Trophoblast cell (in vitro differentiated cells and primary cell): ENCODE measurements at regions not wholly inside any gene's neighbourhood (a gene's known extent, or its start where the extent isn't known, plus 50 kb on each side); places are given as distances from the start of the nearest gene placed in this dataset.

ENCODE experiments used
- DNase-seq, 2 donors: peaks; one replicate each; pipeline ENCODE4 v3.0.0-alpha.2; 2016
- H2AFZ ChIP-seq: 2 replicates; pipeline ENCODE4 v1.6.1; 2013; ENCODE audit warnings: low read length, moderate library complexity, mild to moderate bottlenecking; ENCODE audit not compliant: insufficient read depth, poor library complexity
- H2AK5ac ChIP-seq: 2 replicates; pipeline ENCODE4 v1.6.1; 2013; ENCODE audit warnings: mild to moderate bottlenecking, low read length
- H2BK120ac ChIP-seq: 2 replicates; pipeline ENCODE4 v1.6.1; 2013; ENCODE audit warnings: low read length, mild to moderate bottlenecking, moderate library complexity; ENCODE audit not compliant: insufficient read depth, poor library complexity
- H2BK12ac ChIP-seq: 2 replicates; pipeline ENCODE4 v1.6.1; 2013; ENCODE audit warnings: mild to moderate bottlenecking, low read length, moderate library complexity
- H2BK5ac ChIP-seq: 2 replicates; pipeline ENCODE4 v1.6.1; 2013; ENCODE audit warnings: low read length, low read depth, moderate library complexity, mild to moderate bottlenecking; ENCODE audit not compliant: poor library complexity
- H3K14ac ChIP-seq: 2 replicates; pipeline ENCODE4 v1.6.1; 2013; ENCODE audit warnings: mild to moderate bottlenecking, low read length
- H3K18ac ChIP-seq: 2 replicates; pipeline ENCODE4 v1.6.1; 2013; ENCODE audit warnings: mild to moderate bottlenecking, low read length
- H3K23ac ChIP-seq: 2 replicates; pipeline ENCODE4 v1.6.1; 2013; ENCODE audit warnings: low read length
- H3K27ac ChIP-seq: 2 replicates; pipeline ENCODE4 v1.5.1; 2013; ENCODE audit warnings: low read depth, mild to moderate bottlenecking, inconsistent platforms, low read length, moderate library complexity
- H3K27me3 ChIP-seq: 2 replicates; pipeline ENCODE4 v1.6.1; 2013; ENCODE audit warnings: inconsistent platforms, mild to moderate bottlenecking, low read length, moderate library complexity; ENCODE audit not compliant: insufficient read depth
- H3K36me3 ChIP-seq, 2 experiments: 1 replicate in 1 of 2; 2 replicates in 1 of 2; pipeline ENCODE4 v1.6.1; 2013; ENCODE audit warnings: low read length in 2 of 2, mild to moderate bottlenecking in 2 of 2, moderate library complexity in 1 of 2; ENCODE audit not compliant: insufficient read depth in 2 of 2, control insufficient read depth in 1 of 2
- H3K4ac ChIP-seq: 2 replicates; pipeline ENCODE4 v1.6.1; 2013; ENCODE audit warnings: low read depth, mild to moderate bottlenecking, low read length, moderate library complexity
- H3K4me1 ChIP-seq, 2 experiments: 1 replicate in 1 of 2; 2 replicates in 1 of 2; pipeline ENCODE4 v1.6.1; 2013; ENCODE audit warnings: low read length in 2 of 2, mild to moderate bottlenecking in 2 of 2, moderate library complexity in 1 of 2; ENCODE audit not compliant: insufficient read depth in 2 of 2, control insufficient read depth in 1 of 2
- H3K4me2 ChIP-seq: 2 replicates; pipeline ENCODE4 v1.6.1; 2013; ENCODE audit warnings: inconsistent platforms, mild to moderate bottlenecking, low read length, moderate library complexity
- H3K4me3 ChIP-seq: 2 replicates; pipeline ENCODE4 v1.5.1; 2013; ENCODE audit warnings: mild to moderate bottlenecking, low read depth, low read length, inconsistent platforms
- H3K79me1 ChIP-seq: one replicate; pipeline ENCODE4 v1.6.1; 2013; ENCODE audit warnings: low read length
- H3K79me2 ChIP-seq: 2 replicates; pipeline ENCODE4 v1.6.1; 2013; ENCODE audit warnings: low read length, mild to moderate bottlenecking; ENCODE audit not compliant: control insufficient read depth, insufficient read depth, poor library complexity
- H3K9ac ChIP-seq: 2 replicates; pipeline ENCODE4 v1.6.1; 2013; ENCODE audit warnings: mild to moderate bottlenecking, low read length
- H3K9me3 ChIP-seq: 2 replicates; pipeline ENCODE4 v1.6.1; 2013; ENCODE audit warnings: low read depth, mild to moderate bottlenecking, control low read depth, inconsistent platforms, low read length; ENCODE audit not compliant: insufficient read depth
- H4K12ac ChIP-seq: 2 replicates; pipeline ENCODE4 v1.6.1; 2013; ENCODE audit warnings: low read depth, mild to moderate bottlenecking, low read length, moderate library complexity
- H4K8ac ChIP-seq: 2 replicates; pipeline ENCODE4 v1.6.1; 2013; ENCODE audit warnings: low read depth, mild to moderate bottlenecking, low read length, moderate library complexity
- H4K91ac ChIP-seq: one replicate; pipeline ENCODE4 v1.6.1; 2013; ENCODE audit warnings: low read depth, mild to moderate bottlenecking, low read length, moderate library complexity
- WGBS: extraction: QIAGEN DNeasy Blood & Tissue Kit; methylation state at CpG from one replicate; pipeline ENCODE4 v1.1.7; 2013; ENCODE audit warnings: missing lambda C conversion rate; ENCODE audit not compliant: insufficient read length, insufficient coverage; ENCODE audit errors: extremely low coverage; 5-methylcytosine and 5-hydroxymethylcytosine counted together

DNA sequence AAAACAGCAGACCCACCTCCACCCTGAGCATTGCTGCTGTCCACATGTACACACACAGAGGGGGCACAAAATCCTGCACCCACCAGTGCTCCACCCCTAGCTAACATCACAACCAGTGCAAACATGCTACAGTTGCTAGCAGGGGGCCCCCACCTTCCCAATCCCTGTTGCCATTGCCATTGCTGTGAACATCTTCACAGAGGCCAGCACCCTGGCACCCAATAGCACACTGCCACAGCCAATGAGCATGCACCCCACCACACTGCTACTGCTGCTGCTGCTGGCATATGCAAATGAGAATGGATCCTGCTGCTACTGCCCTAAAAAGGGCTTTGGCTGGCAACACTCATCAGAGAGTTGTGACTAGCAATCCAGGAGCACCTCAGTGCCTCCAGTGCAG is 1061.9 kb downstream of the ARAP2 start:
- Histone ChIP-seq H3K4ac (no peak overlapping the region), H3K4me2 (no peak overlapping the region), H2BK5ac (no peak overlapping the region), H4K91ac (no peak overlapping the region), H3K18ac (no peak overlapping the region), H3K36me3 (no peaks in the 10 kb centered on the region), H2BK12ac (no peak overlapping the region), H3K4me1 (no peaks in the 10 kb centered on the region), H3K27me3 (no peaks in the 10 kb centered on the region), H3K27ac (no peak overlapping the region), H3K23ac (peak overlapping the region; percentile 93), H3K79me2 (no peaks in the 10 kb centered on the region), H4K12ac (no peak overlapping the region), H2AFZ (peak overlapping the region; percentile 45), H4K8ac (no peak overlapping the region), H2AK5ac (no peak overlapping the region), H3K9ac (no peak overlapping the region), H3K9me3 (peaks cover 2% of the 10 kb centered on the region), H3K14ac (no peak overlapping the region), H3K4me3 (no peak overlapping the region), H3K79me1 (no peaks in the 10 kb centered on the region), H2BK120ac (no peak overlapping the region)
- no peak for DNase-seq

DNA sequence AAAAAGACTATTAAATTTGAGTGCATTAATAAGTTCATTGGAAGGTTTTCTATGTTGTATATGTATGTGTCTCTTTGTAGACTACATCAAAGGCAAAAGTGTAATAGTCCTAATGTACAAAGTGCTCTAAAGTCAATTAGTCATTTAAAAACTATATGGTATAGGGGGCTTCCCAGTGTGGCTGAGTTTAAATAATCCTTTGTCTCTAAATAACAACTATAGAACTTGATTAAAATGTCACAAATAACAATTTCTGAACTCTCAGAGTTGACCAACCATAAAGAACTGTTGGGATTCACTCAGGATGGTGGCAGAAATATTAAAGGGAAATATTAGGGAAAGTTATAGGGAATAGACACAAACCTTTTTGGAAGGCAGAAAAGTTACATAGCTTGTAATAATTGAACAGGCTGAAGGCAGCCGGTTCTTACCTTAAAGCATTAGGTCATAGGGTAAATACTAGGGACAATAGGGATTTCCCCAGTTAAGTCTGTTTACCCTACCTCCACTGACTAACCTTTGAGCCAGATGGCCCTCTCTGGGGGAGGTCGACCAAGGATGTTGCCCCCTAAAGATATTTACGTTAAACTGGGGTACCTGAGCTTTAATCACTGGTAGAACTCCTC is 1054.2 kb downstream of the ARAP2 start:
- Histone ChIP-seq H4K8ac (no peak overlapping the region), H2BK120ac (peak overlapping the region; percentile 11), H3K4me1 (peaks cover 0 to 5% of the 10 kb centered on the region in 2 experiments), H4K12ac (no peak overlapping the region), H3K18ac (no peak overlapping the region), H2BK5ac (no peak overlapping the region), H3K79me1 (no peaks in the 10 kb centered on the region), H2BK12ac (no peak overlapping the region), H3K36me3 (no peaks in the 10 kb centered on the region), H3K23ac (no peak overlapping the region), H3K79me2 (no peaks in the 10 kb centered on the region), H3K4me2 (no peak overlapping the region), H3K9ac (no peak overlapping the region), H2AFZ (no peak overlapping the region), H4K91ac (no peak overlapping the region), H2AK5ac (no peak overlapping the region), H3K4me3 (no peak overlapping the region), H3K9me3 (no peaks in the 10 kb centered on the region), H3K27ac (no peak overlapping the region), H3K14ac (no peak overlapping the region), H3K4ac (no peak overlapping the region), H3K27me3 (no peaks in the 10 kb centered on the region)
- no peak for DNase-seq
- no CpG with 5 or more reads among the region's 3 CpGs for WGBS

GRCh38 chr4:35201403-35201802 is 1042.9 kb downstream of the ARAP2 start:
- H3K4me3 ChIP-seq = no peak overlapping the region
- H3K9ac ChIP-seq = no peak overlapping the region
- H2BK12ac ChIP-seq = no peak overlapping the region
- DNase-seq = no peak
- no peak overlapping the region for H4K12ac ChIP-seq
- H3K18ac ChIP-seq = no peak overlapping the region
- no peak overlapping the region for H2AK5ac ChIP-seq
- no peak overlapping the region for H2BK120ac ChIP-seq
- no peak overlapping the region for H3K4me2 ChIP-seq
- no CpG with 5 or more reads among the region's 2 CpGs for WGBS
- H2AFZ ChIP-seq = no peak overlapping the region
- no peak overlapping the region for H3K14ac ChIP-seq
- no peak overlapping the region for H3K27ac ChIP-seq
- no peaks in the 10 kb centered on the region for H3K4me1 ChIP-seq
- H4K8ac ChIP-seq = no peak overlapping the region
- no peaks in the 10 kb centered on the region for H3K9me3 ChIP-seq
- no peaks in the 10 kb centered on the region for H3K36me3 ChIP-seq
- H2BK5ac ChIP-seq = no peak overlapping the region
- no peaks in the 10 kb centered on the region for H3K79me2 ChIP-seq
- no peaks in the 10 kb centered on the region for H3K79me1 ChIP-seq
- no peak overlapping the region for H3K23ac ChIP-seq
- H3K4ac ChIP-seq = no peak overlapping the region
- no peaks in the 10 kb centered on the region for H3K27me3 ChIP-seq
- H4K91ac ChIP-seq = no peak overlapping the region

- no CpG with 5 or more reads among the region's 4 CpGs for WGBS
Observed at GRCh38 chr4:35216636-35217035, 1027.7 kb downstream of the ARAP2 start.

More at GRCh38 chr4:35216636-35217035, 1027.7 kb downstream of the ARAP2 start:
- Histone ChIP-seq H3K4ac (no peak overlapping the region), H3K14ac (no peak overlapping the region), H3K27me3 (no peaks in the 10 kb centered on the region), H4K91ac (no peak overlapping the region), H2AK5ac (no peak overlapping the region), H3K79me2 (no peaks in the 10 kb centered on the region), H2BK120ac (no peak overlapping the region), H3K4me2 (no peak overlapping the region), H3K9me3 (no peaks in the 10 kb centered on the region), H3K36me3 (no peaks in the 10 kb centered on the region), H4K12ac (no peak overlapping the region), H3K27ac (no peak overlapping the region), H2BK12ac (no peak overlapping the region), H3K9ac (no peak overlapping the region), H4K8ac (no peak overlapping the region), H2BK5ac (no peak overlapping the region), H3K4me3 (no peak overlapping the region), H3K79me1 (no peaks in the 10 kb centered on the region), H3K18ac (no peak overlapping the region), H3K4me1 (no peaks in the 10 kb centered on the region), H3K23ac (no peak overlapping the region), H2AFZ (no peak overlapping the region)
- DNase-seq = no peak
